Right lobe of liver (tissue), 6 donors: ENCODE measurements at regions not wholly inside any gene's neighbourhood (a gene's known extent, or its start where the extent isn't known, plus 50 kb on each side); places are given as distances from the start of the nearest gene placed in this dataset.

ENCODE experiments used
- ATAC-seq, 4 donors: fragments of 200-7000 bp; cut with Tn5 transposase; one replicate each; pipeline ENCODE4 v1.9.1; 2020; ENCODE audit warnings: mild to moderate bottlenecking in 4 of 4, moderate library complexity in 4 of 4
- DNase-seq, 3 donors: peaks; one replicate each; pipeline ENCODE4 v3.0.0-alpha.2; 2020
- H3K27ac ChIP-seq, 3 donors: fragments of 200-600 bp; one replicate each; pipeline ENCODE4 v1.8.0; 2022
- H3K27me3 ChIP-seq, 2 donors: fragments of 200-600 bp; one replicate each; pipeline ENCODE4 v1.8.0; 2022
- H3K36me3 ChIP-seq, 4 donors: fragments of 200-600 bp; sonication (generic) in 1 of 4; one replicate each; pipeline versions ENCODE4 v1.5.1 to v1.8.0; 2017 to 2022; ENCODE audit warnings: control low read depth in 1 of 4
- H3K4me1 ChIP-seq, 4 donors: fragments of 200-600 bp; sonication (generic) in 1 of 4; one replicate each; pipeline versions ENCODE4 v1.5.1 to v1.8.0; 2017 to 2022; ENCODE audit warnings: control low read depth in 1 of 4
- H3K4me3 ChIP-seq, 3 donors: fragments of 200-600 bp; one replicate each; pipeline ENCODE4 v1.8.0; 2022
- H3K9me3 ChIP-seq, 4 donors: fragments of 200-600 bp; sonication (generic) in 1 of 4; one replicate each; pipeline versions ENCODE4 v1.5.1 to v1.8.0; 2017 to 2022; ENCODE audit warnings: control low read depth in 1 of 4
- CTCF ChIP-seq, 4 donors: fragments of 200-600 bp in 3 of 4; fragments of 450-650 bp in 1 of 4; IDR thresholded peaks; one replicate each; pipeline versions ENCODE4 v1.5.1 to v1.8.0; 2016 to 2022; ENCODE audit warnings: antibody characterized with exemption in 4 of 4, mild to moderate bottlenecking in 2 of 4
- POLR2A ChIP-seq: fragments of 450-650 bp; IDR thresholded peaks from one replicate; pipeline ENCODE4 v1.6.1; 2017; ENCODE audit warnings: antibody characterized with exemption, mild to moderate bottlenecking
- WGBS: methylation state at CpG from one replicate; pipeline ENCODE4 v1.1.6; 2018; ENCODE audit warnings: low coverage, low lambda C conversion rate; ENCODE audit not compliant: insufficient coverage; ENCODE audit errors: missing lambda C conversion rate; 5-methylcytosine and 5-hydroxymethylcytosine counted together
- intact Hi-C, 2 donors: fragments of 100-400 bp; cut with DNase I; formaldehyde crosslinking; loops; one replicate each; pipeline versions ENCODE4 v1.11.2 to v1.14.1; 2022
- donor health status: DM: no; HTN: yes; CAD: no.
- donor health status: DM: no; HTN: no; CAD: no.
- donor health status: DM: no; HTN: no; CAD: no.
- donor health status: DM: no; HTN: yes; CAD: no.
- donor health status: DM: no; HTN: yes; CAD: no.

GRCh38 chr9:109862452-109862851, 82.5 kb downstream of the PALM2AKAP2 start:
- Histone ChIP-seq H3K4me3 (no peak overlapping the region), H3K27me3 (no peaks in the 10 kb centered on the region), H3K9me3 (no peaks in the 10 kb centered on the region), H3K4me1 (peaks cover 0 to 3% (median 0%) of the 10 kb centered on the region in 4 donors), H3K36me3 (no peaks in the 10 kb centered on the region), H3K27ac (no peak overlapping the region)
- ATAC-seq (peak in 1 of 4 donors; percentile 38), DNase-seq (no peak)
- 56% methylated on average over 3 of the region's 3 CpGs for WGBS
- TF ChIP-seq CTCF (IDR thresholded peaks at IDR 0.05): peak in 2 of 4 donors; percentile 3 to 15
- no peak for TF ChIP-seq POLR2A
- intact Hi-C loops: no loop called here

- WGBS: 58% methylated on average over 3 of the region's 3 CpGs
- no peak overlapping the region for H3K27ac ChIP-seq
- no peaks in the 10 kb centered on the region for H3K27me3 ChIP-seq
- H3K36me3 ChIP-seq: peaks cover 0 to 3% (median 0%) of the 10 kb centered on the region in 4 donors
- no peak for TF ChIP-seq POLR2A
- no peak for TF ChIP-seq CTCF (IDR thresholded peaks at IDR 0.05)
- ATAC-seq (peak in 1 of 4 donors; percentile 15), DNase-seq (no peak)
- no peaks in the 10 kb centered on the region for H3K9me3 ChIP-seq
- H3K4me3 ChIP-seq: no peak overlapping the region
- peaks cover 0 to 3% (median 0%) of the 10 kb centered on the region in 4 donors for H3K4me1 ChIP-seq
- intact Hi-C loops: no loop called here
Observed at GRCh38 chr9:109863961-109864360, 84.0 kb downstream of the PALM2AKAP2 start.

GRCh38 chr9:109865521-109865920, 85.5 kb downstream of the PALM2AKAP2 start:
- Histone ChIP-seq H3K27me3 (no peaks in the 10 kb centered on the region), H3K9me3 (no peaks in the 10 kb centered on the region), H3K4me3 (no peak overlapping the region), H3K4me1 (peaks cover 0 to 3% (median 0%) of the 10 kb centered on the region in 4 donors), H3K27ac (no peak overlapping the region), H3K36me3 (peaks cover 0 to 3% (median 0%) of the 10 kb centered on the region in 4 donors)
- no peak for DNase-seq
- ATAC-seq: no peak
- no peak for TF ChIP-seq POLR2A
- TF ChIP-seq CTCF (IDR thresholded peaks at IDR 0.05): no peak
- intact Hi-C loops: no loop called here

- intact Hi-C loops: no loop called here
- 53% methylated on average over 4 of the region's 4 CpGs for WGBS
- Histone ChIP-seq H3K27ac (no peak overlapping the region), H3K4me3 (no peak overlapping the region), H3K9me3 (no peaks in the 10 kb centered on the region), H3K4me1 (no peaks in the 10 kb centered on the region), H3K36me3 (peaks cover 0 to 3% (median 0%) of the 10 kb centered on the region in 4 donors), H3K27me3 (no peaks in the 10 kb centered on the region)
- DNase-seq (no peak), ATAC-seq (no peak)
- no peak for TF ChIP-seq CTCF (IDR thresholded peaks at IDR 0.05)
- no peak for TF ChIP-seq POLR2A
Observed at GRCh38 chr9:109868207-109868606, 88.2 kb downstream of the PALM2AKAP2 start.

GRCh38 chr9:109868722-109869121, 88.7 kb downstream of the PALM2AKAP2 start:
- 63% methylated on average over 3 of the region's 3 CpGs for WGBS
- intact Hi-C loops: no loop called here
- Histone ChIP-seq H3K27ac (no peak overlapping the region), H3K4me3 (no peak overlapping the region), H3K9me3 (no peaks in the 10 kb centered on the region), H3K36me3 (peaks cover 0 to 3% (median 0%) of the 10 kb centered on the region in 4 donors), H3K4me1 (no peaks in the 10 kb centered on the region), H3K27me3 (no peaks in the 10 kb centered on the region)
- DNase-seq: no peak
- no peak for TF ChIP-seq POLR2A
- TF ChIP-seq CTCF (IDR thresholded peaks at IDR 0.05): no peak
- ATAC-seq: no peak
